Neural cell (in vitro differentiated cells): ENCODE measurements at regions not wholly inside any gene's neighbourhood (a gene's known extent, or its start where the extent isn't known, plus 50 kb on each side); places are given as distances from the start of the nearest gene placed in this dataset.

Source experiments
- H2AFZ ChIP-seq: fragments of 200-600, 300-800 bp; sonication (generic), shearing (Covaris generic); 2 replicates; pipeline ENCODE4 v1.6.0; 2014; ENCODE audit warnings: low read depth, mild to moderate bottlenecking, antibody characterized with exemption, low read length, moderate library complexity
- H3F3A ChIP-seq: fragments of 200-600 bp; shearing (Covaris generic); 2 replicates; pipeline ENCODE4 v1.6.1; 2016; ENCODE audit warnings: mild to moderate bottlenecking, moderate library complexity, mixed read lengths, antibody characterized with exemption, low read length; ENCODE audit not compliant: insufficient read depth, poor library complexity, severe bottlenecking
- H3K27ac ChIP-seq: fragments of 200-600, 300-800 bp; sonication (generic), shearing (Covaris generic); 2 replicates; pipeline ENCODE4 v1.5.1; 2014; ENCODE audit warnings: mild to moderate bottlenecking, low read length, moderate library complexity
- H3K27me3 ChIP-seq: fragments of 300-800, 200-600 bp; sonication (generic), shearing (Covaris generic); 2 replicates; pipeline ENCODE4 v1.6.0; 2014; ENCODE audit warnings: mild to moderate bottlenecking, low read depth, low read length, moderate library complexity; ENCODE audit not compliant: insufficient read depth
- H3K36me3 ChIP-seq: fragments of 300-800, 200-600 bp; sonication (generic), shearing (Covaris generic); 2 replicates; pipeline ENCODE4 v1.5.1; 2014; ENCODE audit warnings: mild to moderate bottlenecking, antibody characterized with exemption, low read length, moderate library complexity; ENCODE audit not compliant: insufficient read depth
- H3K4me2 ChIP-seq: fragments of 300-800, 200-600 bp; sonication (generic), shearing (Covaris generic); 2 replicates; pipeline ENCODE4 v1.6.0; 2014; ENCODE audit warnings: mild to moderate bottlenecking, low read length
- H3K4me3 ChIP-seq: fragments of 300-800, 200-600 bp; sonication (generic), shearing (Covaris generic); 2 replicates; pipeline ENCODE4 v1.5.1; 2014; ENCODE audit warnings: mild to moderate bottlenecking, low read length, moderate library complexity
- H3K79me2 ChIP-seq: fragments of 200-600 bp; shearing (Covaris generic); replicated peaks from 2 replicates; pipeline ENCODE4 v1.6.0; 2014; ENCODE audit warnings: mild to moderate bottlenecking, low read length, moderate library complexity; ENCODE audit not compliant: insufficient read depth
- H3K9ac ChIP-seq: fragments of 300-800, 200-600 bp; sonication (generic), shearing (Covaris generic); 2 replicates; pipeline ENCODE4 v1.6.1; 2016; ENCODE audit warnings: mild to moderate bottlenecking, low read length, mixed read lengths
- H3K9me2 ChIP-seq: fragments of 200-600 bp; shearing (Covaris generic); 2 replicates; pipeline ENCODE4 v1.6.1; 2016; ENCODE audit warnings: mild to moderate bottlenecking, low read length, mixed read lengths; ENCODE audit not compliant: insufficient read depth
- H3K9me3 ChIP-seq: fragments of 200-600, 300-800 bp; sonication (generic), shearing (Covaris generic); 2 replicates; pipeline ENCODE4 v1.6.1; 2016; ENCODE audit warnings: mild to moderate bottlenecking, mixed run types, low read length, moderate library complexity, mixed read lengths
- H4K20me1 ChIP-seq: fragments of 200-600 bp; shearing (Covaris generic); 2 replicates; pipeline ENCODE4 v1.6.1; 2016; ENCODE audit warnings: mild to moderate bottlenecking, mixed run types; ENCODE audit not compliant: insufficient read depth
- CTCF ChIP-seq: fragments of 450-650 bp; IDR thresholded peaks from 2 replicates; pipeline ENCODE4 v1.5.1; 2014; ENCODE audit warnings: antibody characterized with exemption, mild to moderate bottlenecking, moderate library complexity; ENCODE audit not compliant: poor library complexity, severe bottlenecking
- EP300 ChIP-seq: fragments of 450-650 bp; conservative IDR thresholded peaks from 2 replicates; pipeline ENCODE4 v1.6.1; 2014; ENCODE audit warnings: antibody characterized with exemption, mild to moderate bottlenecking, moderate library complexity; ENCODE audit not compliant: poor library complexity, severe bottlenecking
- EZH2 ChIP-seq: fragments of 200-600, 300-800 bp; shearing (Covaris generic), sonication (generic); IDR thresholded peaks from 2 replicates; pipeline ENCODE4 v1.6.1; 2014; ENCODE audit warnings: antibody characterized with exemption, low read length, borderline replicate concordance, mild to moderate bottlenecking; ENCODE audit not compliant: insufficient read depth, poor library complexity, severe bottlenecking
- MXI1 ChIP-seq: fragments of 450-650 bp; conservative IDR thresholded peaks from 2 replicates; pipeline ENCODE4 v1.6.1; 2014; ENCODE audit warnings: antibody characterized with exemption, mild to moderate bottlenecking; ENCODE audit not compliant: poor library complexity, severe bottlenecking
- POLR2AphosphoS5 ChIP-seq: IDR thresholded peaks from 2 replicates; pipeline ENCODE4 v1.6.1; 2012
- RAD21 ChIP-seq: fragments of 450-650 bp; conservative IDR thresholded peaks from 2 replicates; pipeline ENCODE4 v1.6.1; 2014; ENCODE audit warnings: antibody characterized with exemption, mild to moderate bottlenecking, moderate library complexity
- REST ChIP-seq: IDR thresholded peaks from 2 replicates; pipeline ENCODE4 v1.6.1; 2012; ENCODE audit warnings: borderline replicate concordance
- SMC3 ChIP-seq: fragments of 450-650 bp; conservative IDR thresholded peaks from 2 replicates; pipeline ENCODE4 v1.6.1; 2014; ENCODE audit warnings: antibody characterized with exemption, mild to moderate bottlenecking, moderate library complexity; ENCODE audit not compliant: poor library complexity
- TAF1 ChIP-seq: IDR thresholded peaks from 2 replicates; pipeline ENCODE4 v1.6.1; 2012; ENCODE audit warnings: low read depth

- no peak overlapping the region for H3K4me3 ChIP-seq
- H3K9ac ChIP-seq: no peak overlapping the region
- no peaks in the 10 kb centered on the region for H3K36me3 ChIP-seq
- H3K9me3 ChIP-seq: no peaks in the 10 kb centered on the region
- no peak overlapping the region for H3K4me2 ChIP-seq
- no peak overlapping the region for H3K27ac ChIP-seq
- no peaks in the 10 kb centered on the region for H3K9me2 ChIP-seq
- no peaks in the 10 kb centered on the region for H3K27me3 ChIP-seq
- no peaks in the 10 kb centered on the region for H4K20me1 ChIP-seq
- no peak for TF ChIP-seq SMC3
- no peak for TF ChIP-seq EP300
- no peak for TF ChIP-seq EZH2
- H3F3A ChIP-seq: no peaks in the 10 kb centered on the region
- no peak overlapping the region for H2AFZ ChIP-seq
- no peaks in the 10 kb centered on the region for H3K79me2 ChIP-seq
Observed at GRCh38 chr5:125429498-125429897, 683.1 kb upstream of the ZNF608 start.

- H3K79me2 ChIP-seq: no peaks in the 10 kb centered on the region
- H3K9ac ChIP-seq: no peak overlapping the region
- H4K20me1 ChIP-seq: no peaks in the 10 kb centered on the region
- no peak overlapping the region for H2AFZ ChIP-seq
- H3K36me3 ChIP-seq: no peaks in the 10 kb centered on the region
- no peaks in the 10 kb centered on the region for H3F3A ChIP-seq
- no peaks in the 10 kb centered on the region for H3K9me3 ChIP-seq
- H3K9me2 ChIP-seq: no peaks in the 10 kb centered on the region
- H3K4me2 ChIP-seq: no peak overlapping the region
- no peak for TF ChIP-seq RAD21
- no peak for TF ChIP-seq TAF1
- no peak for TF ChIP-seq EZH2
- TF ChIP-seq MXI1: no peak
- no peak for TF ChIP-seq CTCF
- no peak for TF ChIP-seq REST
- no peak for TF ChIP-seq EP300
- TF ChIP-seq SMC3: no peak
- TF ChIP-seq POLR2AphosphoS5: no peak
- H3K27ac ChIP-seq: no peak overlapping the region
- no peaks in the 10 kb centered on the region for H3K27me3 ChIP-seq
- H3K4me3 ChIP-seq: no peak overlapping the region
Observed at GRCh38 chr5:125433457-125433856, 687.0 kb upstream of the ZNF608 start.

GRCh38 chr5:125439243-125439642, 692.8 kb upstream of the ZNF608 start:
- H3K9ac ChIP-seq: no peak overlapping the region
- no peak overlapping the region for H3K27ac ChIP-seq
- no peaks in the 10 kb centered on the region for H3K79me2 ChIP-seq
- no peak overlapping the region for H3K4me2 ChIP-seq
- no peak overlapping the region for H3K4me3 ChIP-seq
- H4K20me1 ChIP-seq: no peaks in the 10 kb centered on the region
- TF ChIP-seq MXI1: no peak
- TF ChIP-seq RAD21: no peak
- no peak for TF ChIP-seq POLR2AphosphoS5
- TF ChIP-seq EP300: no peak
- TF ChIP-seq SMC3: no peak
- TF ChIP-seq TAF1: no peak
- TF ChIP-seq REST: no peak
- no peak for TF ChIP-seq EZH2
- TF ChIP-seq CTCF: no peak
- H2AFZ ChIP-seq: no peak overlapping the region
- H3K36me3 ChIP-seq: no peaks in the 10 kb centered on the region
- no peaks in the 10 kb centered on the region for H3F3A ChIP-seq
- no peaks in the 10 kb centered on the region for H3K9me2 ChIP-seq
- H3K27me3 ChIP-seq: no peaks in the 10 kb centered on the region
- H3K9me3 ChIP-seq: peaks cover 3% of the 10 kb centered on the region
